Hematopoietic multipotent progenitor cell treated with erythropoietin and hydrocortisone succinate and interleukin-3 and kit ligand, for 4 days (in vitro differentiated cells): ENCODE measurements at regions not wholly inside any gene's neighbourhood (a gene's known extent, or its start where the extent isn't known, plus 50 kb on each side); places are given as distances from the start of the nearest gene placed in this dataset.
"Not testable (repeated sequence)": the region's sequence is repeated elsewhere in the genome, so short reads cannot be mapped to it uniquely, and the experiment has no call there.

Source experiments
- DNase-seq: peaks from one replicate; pipeline ENCODE4 v3.0.0-alpha.2; 2015

DNA sequence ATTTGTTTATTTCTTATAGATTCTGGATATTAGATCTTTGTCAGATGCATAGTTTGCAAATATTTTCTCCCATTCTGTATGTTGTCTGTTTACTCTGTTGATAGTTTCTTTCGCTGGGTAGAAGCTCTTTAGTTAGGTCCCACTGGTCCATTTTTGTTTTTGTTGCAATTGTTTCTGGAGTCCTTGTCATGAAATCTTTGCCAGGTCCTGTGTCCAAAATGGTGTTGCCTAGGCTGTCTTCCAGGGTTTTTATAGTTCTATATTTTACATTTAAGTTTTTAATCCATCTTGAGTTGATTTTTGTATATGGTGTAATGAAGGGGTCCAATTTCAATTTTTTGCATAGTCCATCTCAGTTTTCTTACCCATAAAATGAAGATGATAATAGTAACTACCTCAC is 173.9 kb upstream of the NT5E start:
- DNase-seq, result not testable (repeated sequence)

DNA sequence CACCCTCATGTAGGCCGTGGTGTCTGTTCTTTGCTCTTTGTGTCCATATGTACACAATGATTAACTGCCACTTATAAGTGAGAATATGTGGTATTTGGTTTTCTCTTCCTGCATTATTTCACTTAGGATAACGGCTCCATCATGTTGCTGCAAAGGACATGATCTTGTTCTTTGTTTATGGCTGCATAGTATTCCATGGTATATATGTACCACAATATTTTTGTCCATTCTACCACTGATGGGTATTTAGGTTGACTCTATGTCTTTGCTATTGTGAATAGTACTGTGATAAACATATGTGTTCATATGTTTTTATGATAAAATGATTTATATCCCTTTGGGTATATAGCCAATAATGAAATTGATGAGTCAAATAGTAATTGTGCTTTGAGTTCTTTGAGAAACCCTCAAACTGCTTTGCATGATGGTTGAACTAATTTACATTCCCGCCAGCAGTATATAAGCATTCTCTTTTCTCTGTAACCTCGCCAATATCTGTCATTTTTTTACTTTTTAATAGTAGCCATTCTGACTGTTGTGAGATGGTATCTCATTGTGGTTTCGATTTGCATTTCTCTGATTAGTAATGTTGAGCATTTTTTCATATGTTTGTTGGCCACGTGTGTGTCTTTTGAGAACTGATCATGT is 174.4 kb upstream of the NT5E start:
- DNase-seq, result no peak

GRCh38 chr6:85273870-85274269 is 176.0 kb upstream of the NT5E start:
- no peak for DNase-seq

DNA sequence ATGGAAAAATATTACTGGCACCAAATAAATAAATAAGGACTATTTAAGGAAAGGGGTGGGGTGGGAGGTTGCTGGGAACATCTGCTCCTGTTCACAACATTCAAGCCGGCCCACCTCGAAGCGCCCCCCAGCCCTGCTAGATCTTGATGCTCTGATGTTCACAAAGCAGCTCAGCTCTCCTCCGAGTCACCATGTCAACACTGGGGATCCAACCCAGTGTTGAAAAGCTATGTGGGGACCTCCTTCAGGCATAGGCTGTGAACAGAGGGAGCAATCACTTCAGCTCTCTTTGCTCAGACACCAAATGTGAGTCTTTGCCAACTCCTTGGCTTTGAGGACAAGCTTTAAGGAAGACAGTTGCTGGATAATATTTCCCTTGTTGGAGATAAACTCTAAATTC is 176.8 kb upstream of the NT5E start:
- DNase-seq, result no peak

- no peak for DNase-seq
Measured at GRCh38 chr6:85272592-85272991, 177.3 kb upstream of the NT5E start.

- no peak for DNase-seq
Measured at GRCh38 chr6:85262621-85263020, 187.3 kb upstream of the NT5E start.

GRCh38 chr6:85261271-85261670 is 188.6 kb upstream of the NT5E start:
- DNase-seq, result no peak

DNA sequence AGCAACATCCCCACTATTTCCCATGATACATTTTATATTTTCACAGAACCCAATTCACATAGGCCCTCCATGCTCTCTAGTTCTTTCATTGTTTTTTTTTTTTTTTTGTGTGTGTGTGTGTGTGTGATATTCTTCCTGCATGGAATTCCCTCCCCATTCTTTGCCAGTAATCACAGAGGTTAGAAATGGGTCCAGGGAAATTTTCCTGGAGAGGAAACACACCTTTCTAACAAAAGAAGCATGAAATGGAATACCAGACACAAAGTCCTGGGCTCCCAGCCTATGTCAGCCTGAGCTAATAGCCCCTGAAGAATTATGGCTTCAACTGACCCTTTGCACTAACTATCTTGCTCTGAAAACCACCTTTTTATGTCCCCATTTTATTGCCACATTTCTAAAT is 194.2 kb upstream of the NT5E start:
- no peak for DNase-seq

DNA sequence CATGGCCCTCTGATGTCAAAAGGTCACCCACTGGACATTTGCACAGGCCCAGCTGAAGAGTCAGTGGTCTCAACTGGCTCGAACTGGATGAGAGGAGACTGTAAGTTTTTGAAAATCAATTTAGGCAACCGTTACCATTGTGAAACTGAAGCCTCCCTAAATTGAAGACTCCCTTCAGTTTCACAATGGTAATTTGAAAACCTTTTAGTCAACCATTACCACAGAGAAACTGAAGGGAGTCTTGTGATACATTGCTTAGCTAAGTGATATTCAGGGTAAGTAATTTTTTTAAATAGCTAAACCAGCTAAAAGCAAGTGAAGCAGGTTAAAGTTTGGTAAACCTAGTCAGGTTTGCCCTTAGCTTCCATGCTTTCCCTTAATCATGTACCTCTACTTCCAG is 197.3 kb upstream of the NT5E start:
- DNase-seq, result no peak

DNA sequence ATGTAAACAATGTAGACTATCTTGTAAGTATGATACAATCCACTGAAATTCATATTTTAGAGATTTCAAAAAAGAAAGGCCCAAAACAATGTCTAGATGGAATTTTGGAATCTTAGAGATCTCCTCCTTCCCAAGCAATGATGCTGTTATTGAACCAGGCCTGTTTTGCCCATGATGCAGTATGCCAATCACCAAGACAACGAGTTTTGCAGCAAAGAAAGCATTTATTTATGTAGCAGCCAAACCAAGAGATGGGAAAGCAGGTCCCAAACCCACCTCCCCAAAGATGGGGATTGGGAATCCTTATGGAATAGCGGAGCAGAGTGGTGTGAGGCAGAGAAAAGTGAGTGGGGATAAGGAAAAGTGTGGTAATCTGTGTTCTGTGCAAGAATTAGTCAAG is 197.8 kb upstream of the NT5E start:
- no peak for DNase-seq

- DNase-seq, result no peak
Measured at GRCh38 chr6:85251300-85251699, 198.6 kb upstream of the NT5E start.

DNA sequence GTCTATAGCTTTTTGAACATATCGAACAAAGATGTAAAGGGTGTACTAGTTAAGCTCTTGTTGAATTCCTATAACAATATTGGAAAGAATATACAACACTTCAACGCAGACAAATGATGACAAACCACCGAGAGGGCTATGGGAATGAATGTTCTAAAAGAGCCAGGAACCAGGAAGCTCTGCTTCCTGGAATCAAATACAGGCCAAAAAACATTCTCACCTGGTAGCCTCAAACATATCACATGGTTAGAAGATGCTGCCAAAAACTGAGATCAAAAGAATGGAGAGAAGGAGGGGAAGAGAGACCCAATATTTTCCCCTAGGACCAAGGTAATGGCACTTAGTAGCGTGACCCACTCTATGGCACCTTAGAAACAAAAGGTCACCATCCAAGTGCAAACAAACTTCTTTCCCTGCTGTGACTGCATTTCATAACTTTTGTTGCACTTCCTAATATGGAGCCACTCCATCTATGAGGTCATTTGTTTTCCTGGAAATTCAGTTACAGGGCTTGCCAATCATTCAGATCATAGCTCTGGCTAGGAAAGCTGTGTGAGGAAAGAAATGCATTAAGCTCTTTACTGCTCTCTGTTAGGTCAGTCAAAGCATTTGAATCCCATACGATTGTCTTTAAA is 199.2 kb upstream of the NT5E start:
- no peak for DNase-seq

DNA sequence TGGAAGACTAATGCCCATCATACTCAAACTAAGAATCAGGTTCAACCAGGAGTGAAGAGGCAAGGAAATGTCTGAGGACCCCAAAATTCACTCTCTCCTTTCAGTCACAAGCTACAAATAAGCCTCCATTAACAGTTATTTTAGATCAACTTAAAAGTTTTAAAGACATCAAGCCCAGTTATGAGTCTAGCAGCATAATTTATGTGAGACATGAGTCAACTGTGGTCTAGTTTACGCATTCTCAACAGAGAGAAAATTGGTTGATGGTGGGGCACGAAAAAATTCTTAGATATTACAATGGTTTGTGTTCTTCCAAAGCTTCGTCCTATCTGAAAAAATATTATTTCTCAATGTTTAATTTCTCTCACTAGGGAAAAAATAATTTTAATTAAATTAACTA is 204.9 kb upstream of the NT5E start:
- DNase-seq, result no peak

- no peak for DNase-seq
Measured at GRCh38 chr6:85241498-85242052, 208.3 kb upstream of the NT5E start.

DNA sequence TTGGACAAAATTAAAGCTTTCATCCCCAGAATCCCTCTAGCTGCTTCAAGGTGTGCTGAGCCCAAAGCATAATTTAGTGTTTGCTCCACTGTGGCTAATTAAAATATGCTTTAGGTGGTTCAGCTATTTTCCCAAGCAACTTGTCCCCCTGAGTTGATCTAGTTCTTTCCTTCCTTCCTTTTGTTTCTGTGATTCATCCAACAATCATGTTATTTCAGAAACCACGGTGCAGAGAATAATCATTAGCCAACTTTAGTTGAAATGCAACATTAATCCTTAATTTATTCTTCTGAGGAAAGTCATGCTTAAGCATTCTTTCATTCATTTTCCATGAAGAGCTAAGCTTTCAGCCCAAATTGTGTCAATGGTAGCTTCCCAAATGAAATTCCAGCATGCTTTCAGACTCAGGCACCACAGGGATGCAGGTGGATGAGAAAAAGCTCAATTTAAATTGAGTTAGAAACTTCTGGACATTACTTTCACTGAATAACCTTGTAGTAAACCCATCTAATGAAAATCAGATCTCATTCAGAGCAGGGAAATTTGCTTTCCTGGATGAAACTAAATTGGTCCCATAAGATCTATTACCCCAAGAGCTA is 209.0 kb upstream of the NT5E start:
- DNase-seq, result no peak

GRCh38 chr6:85237478-85237877 is 212.4 kb upstream of the NT5E start:
- no peak for DNase-seq

DNA sequence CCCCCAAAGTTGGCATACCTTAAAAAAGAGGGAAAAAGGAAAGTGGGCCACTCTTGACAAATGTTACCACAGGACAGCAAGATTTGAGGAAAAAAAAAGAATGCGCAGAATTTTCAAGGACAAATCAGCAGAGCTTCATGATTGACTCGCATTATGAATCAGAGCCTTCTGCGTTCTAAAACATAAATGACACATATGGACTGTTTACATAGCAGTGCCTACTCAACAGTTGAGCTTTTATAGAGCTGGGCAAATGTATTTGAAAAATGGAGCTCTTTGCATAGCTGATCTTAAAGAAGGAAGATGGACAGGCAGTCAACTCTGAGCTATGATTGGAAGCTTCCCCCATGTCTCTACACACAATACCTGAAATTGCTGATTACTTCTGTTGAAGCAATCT is 213.2 kb upstream of the NT5E start:
- no peak for DNase-seq

- not testable (repeated sequence) for DNase-seq
Measured at GRCh38 chr6:85227345-85227744, 222.5 kb upstream of the NT5E start.

DNA sequence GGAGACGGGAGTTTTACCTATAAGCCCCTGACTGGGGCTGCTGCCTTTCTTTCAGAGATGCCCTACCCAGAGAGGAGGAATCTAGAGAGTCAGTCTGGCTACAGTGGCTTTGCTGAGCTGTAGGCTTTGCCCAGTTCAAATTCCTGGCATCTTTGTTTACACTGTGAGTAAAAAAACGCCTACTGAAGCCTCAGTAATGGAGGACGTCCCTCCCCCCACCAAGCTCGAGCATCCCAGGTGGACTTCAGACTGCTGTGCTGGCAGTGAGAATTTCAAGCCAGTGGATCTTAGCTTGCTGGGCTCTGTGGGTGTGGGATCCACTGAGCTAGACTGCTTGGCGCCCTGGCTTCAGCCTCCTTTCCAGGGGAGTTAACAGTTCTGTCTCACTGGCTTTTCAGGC is 237.1 kb upstream of the NT5E start:
- DNase-seq, result not testable (repeated sequence)

DNA sequence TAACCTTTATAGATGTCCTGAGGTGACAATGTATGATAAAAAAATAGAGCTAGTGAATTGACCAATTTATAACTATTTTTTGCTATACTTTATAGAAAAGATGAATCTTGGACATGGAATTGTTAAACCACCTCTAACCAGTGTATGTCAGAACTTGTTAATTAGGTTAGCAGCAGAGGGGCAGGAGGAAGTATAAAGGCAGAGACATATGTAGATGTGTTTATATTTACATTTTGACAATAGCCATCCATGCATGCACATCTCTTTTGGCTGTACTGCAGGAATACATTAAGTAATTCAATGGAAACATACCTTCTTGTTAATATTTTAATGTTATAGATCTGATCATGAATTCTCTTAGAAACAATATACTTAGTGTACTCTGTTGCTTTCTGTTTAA is 254.6 kb upstream of the NT5E start:
- DNase-seq, result no peak

DNA sequence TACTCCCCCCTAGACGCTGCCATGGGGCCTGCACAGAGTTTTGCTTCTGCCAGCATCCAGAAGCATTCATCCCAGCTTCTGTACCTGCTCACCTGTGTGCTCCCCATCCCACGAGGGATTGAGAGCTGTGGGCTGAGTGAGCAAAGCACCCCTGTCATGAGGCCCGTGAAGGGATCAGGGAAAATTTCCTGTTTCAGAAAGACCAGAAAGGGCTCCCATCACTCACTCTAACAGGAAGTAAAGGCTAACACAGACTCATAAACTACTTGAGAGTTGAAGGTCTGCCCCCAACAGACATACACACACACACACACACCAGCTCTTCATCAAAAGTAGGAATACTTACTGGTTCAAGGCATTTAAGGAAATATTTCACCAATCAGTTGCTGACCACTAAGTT is 256.5 kb upstream of the NT5E start:
- no peak for DNase-seq

- no peak for DNase-seq
Measured at GRCh38 chr6:85192596-85192995, 257.3 kb upstream of the NT5E start.

DNA sequence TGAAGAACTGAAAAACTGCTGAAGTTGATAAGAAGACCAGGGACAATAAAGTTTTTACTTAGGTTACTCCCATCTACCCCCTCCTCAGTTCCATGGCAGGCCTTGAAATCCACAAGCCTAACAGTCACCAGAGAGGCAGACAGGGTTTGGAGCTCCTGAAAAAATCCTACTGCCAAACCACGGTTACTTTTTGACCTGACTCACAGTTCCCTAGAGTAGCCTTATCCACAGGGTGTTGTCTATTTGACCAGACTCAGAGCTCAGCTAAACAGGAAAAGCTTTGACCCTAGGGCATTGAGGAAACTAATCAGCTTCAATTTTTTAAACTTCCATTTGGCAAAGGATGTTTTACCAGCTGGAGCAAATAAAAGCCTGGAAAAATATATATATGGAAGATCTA is 257.7 kb upstream of the NT5E start:
- DNase-seq, result no peak

DNA sequence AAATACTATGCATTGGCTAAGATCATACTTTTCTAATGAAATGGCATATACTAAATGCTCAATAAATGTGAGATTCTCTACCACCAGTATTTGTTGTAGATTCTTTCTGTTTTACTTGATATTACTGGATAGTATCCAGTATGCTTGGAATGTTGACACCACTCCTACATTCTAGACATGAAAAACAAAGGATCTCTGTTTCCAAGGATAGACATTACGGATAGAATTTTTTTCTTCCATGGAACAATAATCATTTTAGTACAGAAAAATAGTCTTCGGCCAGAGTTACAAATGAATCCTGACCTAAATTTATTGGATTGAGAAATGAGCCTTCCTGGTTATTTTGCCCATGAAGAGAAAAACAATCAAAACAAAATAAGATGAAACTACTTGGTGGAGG is 258.2 kb upstream of the NT5E start:
- no peak for DNase-seq
